NB4 (cell line): ENCODE measurements at regions not wholly inside any gene's neighbourhood (a gene's known extent, or its start where the extent isn't known, plus 50 kb on each side); places are given as distances from the start of the nearest gene placed in this dataset.

ENCODE experiments used
- CTCF ChIP-seq: IDR thresholded peaks from one replicate; pipeline ENCODE4 v1.5.1; 2012; ENCODE audit warnings: low read depth, low read length
- POLR2A ChIP-seq: IDR thresholded peaks from 2 replicates; pipeline ENCODE4 v1.6.1; 2011; ENCODE audit warnings: mild to moderate bottlenecking; ENCODE audit not compliant: insufficient read length; ENCODE audit errors: extremely low read depth

GRCh38 chr3:4061783-4062360 is 241.3 kb upstream of the SETMAR start:
- TF ChIP-seq POLR2A (no peak), CTCF (no peak)
